ENCODE measurements at regions not wholly inside any gene's neighbourhood (a gene's known extent, or its start where the extent isn't known, plus 50 kb on each side); places are given as distances from the start of the nearest gene placed in this dataset.

GRCh38 chr2:118565301-118565700 is 282.1 kb downstream of the EN1 start:
- no peak for DNase-seq (ENCODE audit: low read depth)

GRCh38 chr2:118562144-118562543 is 285.3 kb downstream of the EN1 start:
- no peak for DNase-seq (ENCODE audit: low read depth)

DNA sequence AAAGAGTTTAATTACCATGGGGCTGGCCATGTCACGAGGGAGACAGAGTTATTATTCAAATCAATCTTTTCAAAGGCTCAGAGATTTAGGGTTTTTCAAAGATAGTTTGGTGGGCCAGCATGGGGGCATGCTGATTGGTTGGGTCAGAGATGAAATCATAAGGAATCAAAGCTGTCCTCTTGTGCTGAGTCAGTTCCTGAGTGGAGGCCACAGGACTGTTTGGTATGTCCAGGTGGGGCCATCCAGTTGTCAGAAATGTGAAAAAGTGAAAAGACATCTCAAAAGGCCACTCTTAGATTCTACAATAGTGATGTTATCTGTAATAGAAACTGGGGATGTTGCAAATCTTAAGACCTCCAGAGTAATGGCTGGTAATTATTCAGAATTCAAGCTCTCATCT is 288.6 kb downstream of the EN1 start:
- DNase-seq (ENCODE audit: low read depth) = no peak

- no peak for DNase-seq (ENCODE audit: low read depth)
Observed at GRCh38 chr2:118557791-118558190, 289.7 kb downstream of the EN1 start.

DNA sequence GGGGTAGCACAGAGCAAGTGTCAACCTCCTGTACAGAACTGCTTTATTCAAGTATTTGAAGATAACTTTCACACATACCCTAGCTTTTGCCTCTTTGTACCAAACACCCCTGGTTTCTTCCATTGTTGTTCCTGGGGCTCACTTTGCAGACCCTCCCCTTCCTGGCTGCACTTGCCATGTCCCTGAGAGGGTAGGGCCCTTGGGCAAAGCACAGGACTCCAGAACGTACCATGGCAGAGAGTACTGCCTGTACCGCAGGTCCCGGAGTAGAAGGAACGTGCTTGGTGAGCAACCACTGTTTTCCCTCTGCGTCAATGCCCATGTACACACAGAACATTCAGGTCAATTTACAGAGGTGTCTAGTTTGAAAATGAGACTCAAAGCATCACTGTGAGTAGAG is 290.4 kb downstream of the EN1 start:
- no peak for DNase-seq (ENCODE audit: low read depth)

DNA sequence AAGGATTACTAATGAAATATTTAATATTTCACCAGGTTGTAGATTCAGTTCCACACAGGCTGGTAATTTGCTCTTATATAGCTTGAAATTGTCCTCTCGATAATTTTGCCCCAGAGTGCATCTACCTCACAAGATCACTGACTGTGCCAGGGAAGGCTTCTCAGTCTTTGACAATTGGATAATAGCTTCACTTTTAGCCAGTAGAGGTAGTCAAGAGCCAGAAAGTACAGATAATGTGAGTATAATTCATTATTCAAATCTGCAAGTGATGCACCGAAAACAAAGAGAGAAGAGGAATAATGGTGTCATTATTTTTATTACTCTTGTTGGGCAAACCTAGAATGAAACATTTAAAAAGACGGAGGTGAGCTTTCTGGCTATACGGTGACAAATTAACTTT is 292.8 kb downstream of the EN1 start:
- DNase-seq (ENCODE audit: low read depth) = no peak

- DNase-seq (ENCODE audit: low read depth) = no peak
Observed at GRCh38 chr2:118549503-118549902, 297.9 kb downstream of the EN1 start.

DNA sequence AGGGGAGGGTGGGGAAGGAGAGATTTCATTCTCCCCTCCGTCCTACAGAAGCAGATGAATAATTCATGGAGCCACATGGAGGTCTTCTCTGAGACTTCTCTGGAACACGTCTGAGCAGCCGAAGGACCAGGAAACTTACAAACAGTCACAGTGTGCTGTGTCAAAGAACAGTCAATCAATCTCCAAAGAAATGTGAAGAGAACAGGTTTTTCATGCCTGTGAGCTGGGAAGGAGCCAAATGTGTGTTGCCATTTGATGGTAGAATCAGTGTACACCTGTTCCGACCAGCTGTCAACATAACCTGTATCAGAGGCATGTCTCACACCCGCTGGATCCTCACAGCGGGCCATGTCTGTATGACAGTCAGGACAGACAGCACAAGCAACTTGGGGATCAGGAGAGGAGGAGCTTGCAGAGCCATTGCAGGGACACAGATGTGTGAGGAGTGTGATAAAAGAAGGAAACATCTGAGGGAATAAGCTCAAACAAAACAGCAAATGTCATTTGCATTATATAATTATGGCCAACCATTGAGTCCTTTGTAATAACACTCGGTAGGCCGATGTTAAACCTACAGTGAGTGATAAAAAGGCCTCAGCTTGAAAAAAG is 298.5 kb downstream of the EN1 start:
- no peak for DNase-seq (ENCODE audit: low read depth)

DNA sequence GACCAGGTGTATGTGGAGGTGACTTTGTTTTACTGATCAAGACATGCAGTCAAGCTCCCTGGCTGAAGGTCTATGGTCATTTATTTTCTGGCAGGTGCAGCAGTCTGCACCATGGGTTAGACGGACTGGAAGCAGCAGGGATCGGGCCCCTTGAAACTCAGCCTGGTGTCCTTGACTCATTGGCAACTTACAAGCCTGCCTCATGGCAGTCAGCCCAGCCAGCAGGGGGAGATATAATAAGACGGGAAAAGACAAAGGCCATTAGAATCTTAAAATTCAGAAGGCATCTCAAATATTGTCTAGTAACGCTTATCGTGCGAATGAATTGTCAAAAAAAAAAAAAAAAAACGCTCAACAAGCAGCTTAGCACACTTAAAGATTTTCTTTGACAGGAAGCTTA is 308.2 kb downstream of the EN1 start:
- no peak for DNase-seq (ENCODE audit: low read depth)

DNA sequence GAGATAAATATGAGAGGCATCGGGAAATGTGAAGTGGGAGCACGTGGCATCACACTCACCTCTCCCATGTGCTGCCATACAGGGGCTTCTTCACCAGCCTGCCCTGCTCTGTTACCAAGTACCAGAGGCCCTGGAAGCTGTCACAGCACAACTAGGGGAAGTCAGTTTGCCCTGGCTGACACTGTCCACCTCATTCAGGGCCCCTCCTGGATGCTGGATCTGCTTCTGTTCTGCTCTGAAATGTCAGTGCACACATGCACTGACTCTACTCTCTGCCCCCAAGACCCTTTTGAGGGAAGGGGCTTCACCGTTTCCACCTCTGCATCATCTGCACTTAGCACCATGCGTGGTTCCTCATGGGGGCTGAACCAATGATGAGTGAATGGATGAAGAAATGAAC is 311.1 kb downstream of the EN1 start:
- DNase-seq (ENCODE audit: low read depth) = no peak

GRCh38 chr2:118535818-118536212 is 311.6 kb downstream of the EN1 start:
- no peak for DNase-seq (ENCODE audit: low read depth)

GRCh38 chr2:118535171-118535817 is 312.2 kb downstream of the EN1 start:
- DNase-seq (ENCODE audit: low read depth) = no peak

- no peak for DNase-seq (ENCODE audit: low read depth)
Observed at GRCh38 chr2:118530976-118531375, 316.5 kb downstream of the EN1 start.

- DNase-seq (ENCODE audit: low read depth) = no peak
Observed at GRCh38 chr2:118529908-118530599, 317.4 kb downstream of the EN1 start.

- DNase-seq (ENCODE audit: low read depth) = no peak
Observed at GRCh38 chr2:118527571-118527970, 319.9 kb downstream of the EN1 start.

GRCh38 chr2:118525346-118525745 is 322.1 kb downstream of the EN1 start:
- DNase-seq (ENCODE audit: low read depth) = no peak

GRCh38 chr2:118524911-118525310 is 322.5 kb downstream of the EN1 start:
- DNase-seq (ENCODE audit: low read depth) = no peak

- DNase-seq (ENCODE audit: low read depth) = no peak
Observed at GRCh38 chr2:118523761-118524160, 323.7 kb downstream of the EN1 start.

DNA sequence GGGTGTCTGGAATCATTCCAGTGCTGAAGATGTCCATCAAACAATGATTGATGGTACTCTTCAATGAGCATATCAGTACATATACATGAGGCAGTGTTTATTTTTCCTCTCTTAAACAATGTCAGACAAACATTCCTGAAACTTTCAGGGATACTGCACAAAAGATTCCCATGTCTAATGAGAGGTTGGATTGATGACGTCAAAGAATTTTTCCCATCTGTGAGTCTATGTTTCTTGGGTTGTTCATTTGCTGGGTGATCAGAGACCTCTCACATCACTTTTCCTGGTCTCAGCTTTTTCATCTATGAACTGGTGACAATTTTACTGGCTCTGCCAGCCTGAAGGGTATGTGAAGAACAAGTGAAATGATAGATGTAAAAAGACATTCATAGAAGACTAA is 325.5 kb downstream of the EN1 start:
- no peak for DNase-seq (ENCODE audit: low read depth)

DNA sequence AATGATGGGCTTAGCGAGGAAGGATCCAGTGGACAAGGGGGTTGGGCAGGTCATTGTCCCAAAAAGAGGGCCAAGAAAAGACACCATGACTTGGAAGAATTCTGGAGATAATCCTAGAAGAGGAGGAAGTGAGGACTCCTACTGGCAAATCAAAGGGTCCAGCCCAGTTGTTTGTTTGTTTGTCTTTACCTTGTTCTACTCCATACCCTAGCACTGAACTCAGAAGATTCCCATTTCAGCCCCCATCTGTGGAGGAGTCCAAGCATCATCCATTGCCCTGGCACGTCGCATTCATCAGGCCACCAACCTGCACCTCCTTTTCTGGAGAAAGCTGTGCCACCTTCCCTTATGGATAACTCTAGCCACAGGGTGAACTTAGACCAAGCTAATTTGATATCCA is 326.2 kb downstream of the EN1 start:
- DNase-seq (ENCODE audit: low read depth) = no peak

DNA sequence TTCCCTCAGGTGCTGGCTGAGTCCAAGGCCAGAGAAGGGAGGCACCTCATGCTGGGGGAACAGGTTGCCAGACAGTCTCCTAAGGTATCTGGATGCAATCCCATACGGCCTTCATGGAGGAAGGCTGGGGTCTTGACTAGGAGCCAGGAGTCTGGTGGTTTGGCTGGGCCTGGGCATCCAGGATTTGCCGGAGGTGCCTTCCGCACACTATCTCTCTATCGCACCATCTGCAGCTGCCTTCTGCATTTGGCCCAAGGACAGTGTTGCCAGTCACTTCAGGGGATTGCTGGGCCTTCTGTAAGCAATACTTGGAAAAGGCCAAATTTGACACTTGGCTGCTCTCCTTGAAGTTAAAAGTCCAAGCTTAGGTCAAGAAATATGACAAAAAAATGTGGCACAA is 327.2 kb downstream of the EN1 start:
- DNase-seq (ENCODE audit: low read depth) = no peak

- no peak for DNase-seq (ENCODE audit: low read depth)
Observed at GRCh38 chr2:118519511-118519910, 327.9 kb downstream of the EN1 start.

GRCh38 chr2:118510807-118511206 is 336.6 kb downstream of the EN1 start:
- no peak for DNase-seq (ENCODE audit: low read depth)
